DMS53 treated with DMSO at 0.1 percent for 48 hours (cell line): ENCODE measurements at regions not wholly inside any gene's neighbourhood (a gene's known extent, or its start where the extent isn't known, plus 50 kb on each side); places are given as distances from the start of the nearest gene placed in this dataset.
"Not testable (repeated sequence)": the region's sequence is repeated elsewhere in the genome, so short reads cannot be mapped to it uniquely, and the experiment has no call there.

ENCODE experiments used
- DNase-seq: peaks from one replicate; lab custom pipeline; 2025; ENCODE audit not compliant: unreplicated experiment; lab: John Stamatoyannopoulos, UW

DNA sequence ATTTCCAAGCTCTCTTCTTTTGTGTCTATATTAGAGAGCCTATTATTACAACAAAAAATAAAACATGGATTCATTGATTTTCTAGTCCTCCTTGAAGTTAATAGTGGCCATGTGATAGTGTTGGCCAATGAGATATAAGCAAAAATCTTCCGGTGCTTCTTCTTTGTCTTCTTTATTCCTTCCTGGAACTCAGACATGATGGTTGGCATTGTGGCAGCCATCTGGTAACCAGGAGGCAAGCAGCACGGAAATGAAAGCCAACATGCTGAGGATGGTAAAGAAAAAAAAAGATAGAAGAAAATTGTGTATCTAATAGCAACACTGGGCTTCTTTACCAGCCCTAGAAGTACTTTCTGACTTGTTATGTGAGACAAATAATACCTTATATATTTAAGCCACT is 50.8 kb upstream of the SEL1L start:
- DNase-seq = no peak

GRCh38 chr14:81589381-81590065 is 55.9 kb upstream of the SEL1L start:
- DNase-seq = no peak

DNA sequence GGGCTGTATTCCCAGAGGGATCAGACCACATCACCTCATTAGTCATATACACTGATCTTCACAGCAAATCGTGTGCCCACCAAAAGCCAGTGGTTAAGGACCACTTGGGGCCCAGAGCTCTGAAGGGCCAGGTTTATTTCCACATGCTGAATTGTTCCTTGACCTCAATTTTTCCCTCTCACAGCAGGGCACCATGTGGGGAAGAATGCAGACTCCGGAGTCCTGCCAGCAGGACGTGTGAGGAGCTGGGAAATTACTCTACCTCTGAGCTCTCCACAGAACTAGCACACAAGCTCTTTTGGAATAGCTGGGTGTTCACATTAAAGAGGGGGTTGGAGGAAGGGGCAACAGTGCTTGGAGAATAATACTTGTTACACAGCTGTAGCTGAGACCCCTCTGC is 57.6 kb upstream of the SEL1L start:
- DNase-seq = no peak

- DNase-seq = peak; percentile 34
Measured at GRCh38 chr14:81594012-81594411, 60.4 kb upstream of the SEL1L start.

GRCh38 chr14:81605660-81606059 is 72.0 kb upstream of the SEL1L start:
- no peak for DNase-seq

GRCh38 chr14:81613341-81614045 is 79.8 kb upstream of the SEL1L start:
- DNase-seq = no peak

DNA sequence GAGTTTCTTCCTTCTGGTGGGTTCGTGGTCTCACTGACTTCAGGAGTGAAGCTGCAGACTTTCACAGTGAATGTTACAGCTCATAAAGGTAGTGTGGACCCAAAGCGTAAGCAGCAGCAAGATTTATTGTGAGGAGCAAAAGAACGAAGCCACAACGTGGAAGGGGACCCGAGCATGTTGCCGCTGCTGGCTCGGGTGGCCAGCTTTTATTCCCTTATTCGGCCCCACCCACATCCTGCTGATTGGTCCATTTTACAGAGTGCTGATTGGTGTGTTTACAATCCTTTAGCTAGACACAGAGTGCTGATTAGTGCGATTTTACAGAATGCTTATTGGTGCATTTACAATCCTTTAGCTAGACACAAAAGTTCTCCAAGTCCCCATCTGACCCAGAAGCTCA is 80.6 kb upstream of the SEL1L start:
- not testable (repeated sequence) for DNase-seq

- no peak for DNase-seq
Measured at GRCh38 chr14:81618695-81619094, 85.0 kb upstream of the SEL1L start.

GRCh38 chr14:81619816-81620215 is 86.2 kb upstream of the SEL1L start:
- no peak for DNase-seq

- not testable (repeated sequence) for DNase-seq
Measured at GRCh38 chr14:81623771-81624396, 90.2 kb upstream of the SEL1L start.

DNA sequence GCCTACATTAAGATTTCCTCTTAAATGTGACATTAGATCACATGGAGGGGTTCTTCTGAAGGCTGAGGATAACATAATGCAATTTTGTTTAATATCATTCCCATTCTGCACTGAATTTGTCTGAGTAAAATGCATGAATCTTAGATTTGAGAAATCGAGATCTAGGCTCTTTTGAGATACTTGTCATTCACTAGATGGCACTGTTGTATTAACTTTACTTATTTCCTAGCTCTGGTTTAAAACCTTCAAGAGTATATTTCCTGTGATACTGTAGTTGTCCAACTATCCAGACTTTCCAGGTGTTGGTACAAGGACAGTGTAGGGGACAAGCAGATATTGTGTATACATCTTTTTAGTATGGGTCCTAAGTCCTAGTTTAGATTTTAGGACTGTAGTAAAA is 91.7 kb upstream of the SEL1L start:
- DNase-seq = peak; percentile 65

DNA sequence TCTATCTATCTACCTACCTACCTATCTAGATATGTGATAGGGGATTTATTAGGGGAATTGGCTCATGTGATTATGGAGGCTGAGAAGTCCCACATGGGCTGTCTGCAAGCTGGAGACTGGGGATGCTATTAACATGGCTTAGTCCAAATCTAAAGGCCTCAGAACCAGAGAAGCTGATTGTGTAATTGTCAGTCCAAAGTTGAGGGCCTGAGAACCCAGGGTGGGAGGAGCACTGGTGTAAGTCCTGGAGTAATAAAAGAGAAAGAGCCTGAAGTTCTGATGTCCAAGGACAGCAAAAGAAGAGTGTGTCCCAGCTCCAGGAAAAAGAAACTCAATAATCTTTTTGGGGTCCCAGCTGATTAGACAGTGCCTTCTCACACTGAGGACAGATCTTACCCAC is 98.5 kb upstream of the SEL1L start:
- no peak for DNase-seq

DNA sequence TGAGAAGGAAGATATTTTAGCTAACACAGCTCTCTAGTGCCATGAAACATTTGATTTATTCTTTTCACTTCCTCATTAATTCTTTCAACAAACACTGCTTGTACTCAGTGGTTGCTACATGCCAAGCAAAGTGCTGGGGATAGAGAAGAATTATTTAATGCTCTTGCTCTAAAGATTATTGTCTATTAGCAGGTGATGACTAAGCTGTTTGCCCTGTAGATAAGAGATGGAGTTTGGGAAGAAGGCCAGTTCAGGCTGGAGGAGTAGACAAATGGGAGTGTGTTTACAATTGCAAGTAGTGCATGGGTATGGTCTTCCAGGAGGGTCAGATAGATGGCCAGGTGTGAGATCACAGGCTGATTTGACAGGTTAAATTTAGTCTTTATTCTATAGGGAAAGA is 99.8 kb upstream of the SEL1L start:
- no peak for DNase-seq

GRCh38 chr14:81637639-81638038 is 104.0 kb upstream of the SEL1L start:
- DNase-seq = no peak

DNA sequence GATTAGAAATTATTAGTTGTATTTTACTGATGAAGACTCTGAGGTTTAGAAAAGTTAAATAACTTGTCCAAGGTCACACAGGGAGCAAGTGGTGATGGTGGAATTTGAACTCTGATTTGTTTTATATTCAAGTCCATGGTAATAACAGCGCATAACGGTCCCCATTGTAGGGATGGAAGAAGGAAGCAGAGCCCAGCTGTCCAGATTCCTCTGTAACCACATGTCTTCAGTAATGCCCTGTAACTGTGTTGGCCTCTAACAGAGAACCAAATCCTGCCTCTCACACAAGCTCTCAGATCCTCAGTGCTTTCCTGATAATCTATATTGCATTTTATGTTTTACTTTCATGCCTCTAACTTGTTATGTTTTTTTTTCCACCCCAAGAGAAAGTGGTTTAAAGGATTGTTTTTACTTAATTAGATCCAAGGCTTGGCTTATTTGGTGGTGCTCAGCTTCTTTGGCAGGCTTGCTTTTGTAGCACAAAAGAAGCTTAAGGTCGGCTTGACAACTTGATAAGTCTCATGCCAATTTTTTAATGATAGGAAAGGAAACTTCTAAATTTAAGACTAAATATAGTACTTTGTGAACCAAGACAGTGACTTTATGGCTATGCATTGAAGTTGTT is 105.1 kb upstream of the SEL1L start:
- DNase-seq = no peak

DNA sequence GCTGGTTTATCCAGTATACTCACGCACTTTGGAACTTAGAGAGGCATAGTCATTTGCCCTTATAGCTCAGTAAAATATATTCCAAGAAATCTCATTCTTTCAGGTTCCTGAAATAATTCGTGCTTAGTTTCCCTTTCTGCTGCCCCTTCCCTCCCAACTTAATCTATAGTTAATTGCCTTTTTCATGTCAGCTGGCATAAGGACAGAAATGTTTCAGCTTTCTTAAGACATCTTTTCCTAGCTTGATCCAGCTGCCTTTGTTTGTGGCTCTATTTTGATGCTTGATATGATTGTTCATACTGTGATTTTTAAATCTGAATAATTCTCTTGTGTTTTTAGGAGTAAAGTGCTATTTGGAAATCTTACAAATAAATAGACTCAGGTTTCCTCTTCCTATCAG is 120.0 kb upstream of the SEL1L start:
- no peak for DNase-seq

DNA sequence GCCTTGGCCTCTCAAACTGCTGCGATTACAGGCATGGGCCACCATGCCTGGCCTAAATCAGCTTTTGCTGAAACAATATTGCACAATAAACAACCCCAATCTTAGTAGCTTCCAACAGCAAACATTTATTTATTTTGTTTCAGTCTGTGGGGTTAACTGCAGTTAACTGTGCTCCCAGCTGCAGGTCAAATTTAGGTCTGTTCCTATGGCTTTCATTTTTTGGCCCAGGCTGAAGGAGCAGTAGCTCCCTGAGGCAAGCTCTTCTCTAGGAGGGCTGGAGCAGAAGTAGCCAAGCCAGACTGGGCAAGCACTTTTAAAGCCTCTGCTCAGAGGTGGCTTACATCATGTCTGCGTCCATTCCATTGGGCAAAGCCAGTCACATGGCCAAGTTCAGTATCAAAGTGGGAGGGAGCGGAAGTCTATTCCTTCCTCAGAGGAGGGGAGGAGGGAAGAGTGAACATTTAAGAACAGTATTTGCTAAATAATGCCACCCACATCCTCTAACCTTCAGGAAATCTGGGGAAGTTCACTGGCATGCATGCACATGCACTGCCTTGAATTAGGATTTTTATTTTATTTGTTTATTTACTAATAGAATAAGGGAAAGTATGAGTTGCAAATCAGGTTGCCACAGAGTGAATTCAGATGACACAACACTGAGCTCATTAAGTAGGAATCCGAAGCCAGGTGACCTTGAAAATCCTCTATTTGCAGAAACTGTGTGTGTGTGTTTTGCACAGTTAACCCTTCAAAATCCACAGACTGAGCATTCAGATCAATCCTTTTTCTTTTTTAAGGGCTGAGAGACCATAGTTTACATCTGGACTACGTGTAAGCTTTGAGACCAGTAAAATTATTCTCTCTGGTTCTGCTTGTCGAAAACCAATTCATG is 122.0 kb upstream of the SEL1L start:
- peak; percentile 3 for DNase-seq

- no peak for DNase-seq
Measured at GRCh38 chr14:81656811-81657210, 123.2 kb upstream of the SEL1L start.

- DNase-seq = no peak
Measured at GRCh38 chr14:81662066-81662465, 128.4 kb upstream of the SEL1L start.

DNA sequence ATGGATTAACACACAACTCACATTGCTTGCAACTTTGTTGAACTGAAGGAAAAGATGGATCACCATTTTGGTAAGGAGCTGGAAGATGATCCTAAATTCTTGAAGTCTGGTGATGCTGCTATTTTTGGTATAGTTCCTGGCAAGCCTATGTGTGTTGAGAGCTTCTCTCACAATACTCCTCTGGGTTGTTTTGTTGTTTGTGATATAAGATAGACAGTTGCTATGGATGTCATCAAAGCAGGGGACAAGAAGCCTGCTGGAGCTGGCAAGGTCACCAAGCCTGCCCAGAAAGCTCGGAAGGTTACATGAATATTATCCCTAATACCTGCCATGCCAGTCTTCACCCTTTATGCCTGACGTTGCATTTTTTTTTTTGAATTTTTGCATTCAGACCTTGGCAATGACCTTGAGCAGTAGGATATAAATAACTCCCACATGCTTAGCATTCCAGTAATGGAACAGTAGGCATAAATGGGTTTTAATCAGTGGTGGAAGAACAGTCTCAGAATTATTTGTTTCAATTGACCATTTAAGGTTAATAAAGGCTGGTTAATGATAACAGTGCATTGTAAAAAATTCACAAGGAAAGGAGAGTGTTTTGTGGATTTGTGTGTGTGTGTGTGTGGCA is 129.0 kb upstream of the SEL1L start:
- DNase-seq = no peak
